ENCODE measurements at regions not wholly inside any gene's neighbourhood (a gene's known extent, or its start where the extent isn't known, plus 50 kb on each side); places are given as distances from the start of the nearest gene placed in this dataset.

- no peak overlapping the region for H3K27ac Mint-ChIP-seq
- no peak overlapping the region for H3K4me3 Mint-ChIP-seq
- H3K4me1 Mint-ChIP-seq = no peaks in the 10 kb centered on the region
- DNase-seq (no peak), ATAC-seq (no peak)
- H3K27me3 Mint-ChIP-seq = no peaks in the 10 kb centered on the region
- peaks cover 0 to 11% of the 10 kb centered on the region in 2 donors for H3K9me3 Mint-ChIP-seq
These were observed 125.0 kb upstream of the MSX1 start for GRCh38 chr4:4734425-4734824.

DNA sequence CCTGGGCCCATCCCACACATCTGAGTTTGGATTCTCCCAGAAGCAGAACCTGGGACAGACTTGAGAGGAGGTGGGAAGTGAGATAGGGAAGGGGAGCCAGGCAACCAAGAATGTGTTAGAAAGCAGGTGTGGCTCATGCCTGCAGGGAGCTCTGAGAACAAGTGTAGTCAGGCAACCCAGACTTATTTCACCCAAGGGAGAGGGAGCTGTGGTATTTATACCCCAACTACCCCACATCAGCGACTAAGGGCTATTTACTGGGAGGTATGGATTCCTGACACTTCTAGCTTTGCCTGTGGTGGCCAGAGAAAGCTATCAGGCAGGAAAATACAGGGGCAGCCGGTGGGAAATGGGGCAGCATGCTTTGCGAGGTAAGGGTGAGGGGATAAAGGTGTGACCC is 125.8 kb upstream of the MSX1 start:
- Mint-ChIP-seq H3K4me1 (no peaks in the 10 kb centered on the region), H3K27me3 (no peaks in the 10 kb centered on the region), H3K27ac (no peak overlapping the region), H3K4me3 (no peak overlapping the region), H3K9me3 (peaks cover 0 to 11% of the 10 kb centered on the region in 2 donors)
- ATAC-seq (no peak), DNase-seq (no peak)

GRCh38 chr4:4730249-4730648 is 129.2 kb upstream of the MSX1 start:
- no peaks in the 10 kb centered on the region for H3K27me3 Mint-ChIP-seq
- no peak overlapping the region for H3K4me3 Mint-ChIP-seq
- no peak overlapping the region for H3K27ac Mint-ChIP-seq
- no peak for ATAC-seq
- peaks cover 19 to 31% of the 10 kb centered on the region in 2 donors for H3K9me3 Mint-ChIP-seq
- H3K4me1 Mint-ChIP-seq = no peaks in the 10 kb centered on the region
- no peak for DNase-seq

DNA sequence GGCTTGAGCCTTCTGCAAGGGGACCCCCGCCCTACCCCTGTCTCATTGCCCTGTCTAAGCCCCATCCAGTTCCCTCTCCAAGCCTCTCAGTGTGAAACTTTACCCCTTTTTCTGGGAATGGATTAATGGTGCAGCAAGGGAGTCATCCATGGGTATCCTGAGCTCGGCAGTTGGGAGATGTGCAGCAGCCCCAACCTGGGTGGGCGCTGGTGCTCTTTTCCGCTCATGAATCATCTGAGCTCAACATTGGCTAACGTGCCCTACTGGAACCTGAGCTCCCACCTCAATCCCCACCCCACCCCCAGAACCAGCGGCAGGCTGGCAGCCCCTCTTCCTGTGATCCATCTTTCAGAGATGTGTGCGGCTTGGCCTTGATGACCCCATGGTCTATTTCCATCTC is 130.3 kb upstream of the MSX1 start:
- DNase-seq (no peak), ATAC-seq (no peak)
- peaks cover 20 to 35% of the 10 kb centered on the region in 2 donors for H3K9me3 Mint-ChIP-seq
- no peak overlapping the region for H3K27ac Mint-ChIP-seq
- no peaks in the 10 kb centered on the region for H3K4me1 Mint-ChIP-seq
- no peaks in the 10 kb centered on the region for H3K27me3 Mint-ChIP-seq
- H3K4me3 Mint-ChIP-seq = no peak overlapping the region

GRCh38 chr4:4727536-4727935 is 131.9 kb upstream of the MSX1 start:
- H3K4me1 Mint-ChIP-seq = no peaks in the 10 kb centered on the region
- no peaks in the 10 kb centered on the region for H3K27me3 Mint-ChIP-seq
- H3K9me3 Mint-ChIP-seq = peaks cover 23 to 39% of the 10 kb centered on the region in 2 donors
- H3K4me3 Mint-ChIP-seq = no peak overlapping the region
- DNase-seq = no peak
- no peak for ATAC-seq
- H3K27ac Mint-ChIP-seq = no peak overlapping the region

GRCh38 chr4:4726051-4726450 is 133.4 kb upstream of the MSX1 start:
- H3K4me1 Mint-ChIP-seq = no peaks in the 10 kb centered on the region
- DNase-seq (no peak), ATAC-seq (no peak)
- H3K27me3 Mint-ChIP-seq = no peaks in the 10 kb centered on the region
- no peak overlapping the region for H3K4me3 Mint-ChIP-seq
- no peak overlapping the region for H3K27ac Mint-ChIP-seq
- peaks cover 28 to 46% of the 10 kb centered on the region in 2 donors for H3K9me3 Mint-ChIP-seq

- Mint-ChIP-seq H3K4me3 (no peak overlapping the region), H3K27me3 (no peaks in the 10 kb centered on the region), H3K27ac (no peak overlapping the region), H3K4me1 (no peaks in the 10 kb centered on the region), H3K9me3 (peaks cover 28 to 46% of the 10 kb centered on the region in 2 donors)
- DNase-seq (no peak), ATAC-seq (no peak)
These were observed 135.1 kb upstream of the MSX1 start for GRCh38 chr4:4724321-4724720.

GRCh38 chr4:4721636-4722035 is 137.8 kb upstream of the MSX1 start:
- no peaks in the 10 kb centered on the region for H3K27me3 Mint-ChIP-seq
- DNase-seq = no peak
- no peak overlapping the region for H3K4me3 Mint-ChIP-seq
- H3K4me1 Mint-ChIP-seq = no peaks in the 10 kb centered on the region
- ATAC-seq = no peak
- H3K9me3 Mint-ChIP-seq = peaks cover 23 to 40% of the 10 kb centered on the region in 2 donors
- no peak overlapping the region for H3K27ac Mint-ChIP-seq

DNA sequence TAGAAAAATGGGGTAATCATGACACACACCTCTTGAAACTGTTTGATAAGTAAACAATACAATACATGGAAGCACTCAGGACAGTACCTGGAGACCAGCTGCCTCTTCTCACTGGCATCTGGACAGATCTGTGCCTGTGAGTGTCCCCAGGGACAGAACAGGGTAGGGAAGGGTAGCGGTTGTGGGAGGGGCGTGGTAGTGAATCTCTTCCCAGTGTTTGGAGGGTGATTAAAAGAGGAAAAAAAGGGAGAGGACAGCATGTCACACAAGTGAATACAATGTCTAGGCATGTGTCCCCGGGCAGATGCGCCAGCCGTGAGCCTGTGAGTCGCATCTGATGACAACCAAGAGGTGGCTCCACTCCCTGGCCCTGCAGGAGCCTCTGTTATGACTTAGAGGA is 138.8 kb upstream of the MSX1 start:
- Mint-ChIP-seq H3K27me3 (no peaks in the 10 kb centered on the region), H3K4me3 (no peak overlapping the region), H3K27ac (no peak overlapping the region), H3K9me3 (peaks cover 13 to 30% of the 10 kb centered on the region in 2 donors), H3K4me1 (no peaks in the 10 kb centered on the region)
- no peak for ATAC-seq
- DNase-seq = no peak

GRCh38 chr4:4719436-4719835 is 140.0 kb upstream of the MSX1 start:
- Mint-ChIP-seq H3K27ac (no peak overlapping the region), H3K27me3 (no peaks in the 10 kb centered on the region), H3K9me3 (peaks cover 8 to 23% of the 10 kb centered on the region in 2 donors), H3K4me1 (no peaks in the 10 kb centered on the region), H3K4me3 (no peak overlapping the region)
- ATAC-seq = no peak
- no peak for DNase-seq

DNA sequence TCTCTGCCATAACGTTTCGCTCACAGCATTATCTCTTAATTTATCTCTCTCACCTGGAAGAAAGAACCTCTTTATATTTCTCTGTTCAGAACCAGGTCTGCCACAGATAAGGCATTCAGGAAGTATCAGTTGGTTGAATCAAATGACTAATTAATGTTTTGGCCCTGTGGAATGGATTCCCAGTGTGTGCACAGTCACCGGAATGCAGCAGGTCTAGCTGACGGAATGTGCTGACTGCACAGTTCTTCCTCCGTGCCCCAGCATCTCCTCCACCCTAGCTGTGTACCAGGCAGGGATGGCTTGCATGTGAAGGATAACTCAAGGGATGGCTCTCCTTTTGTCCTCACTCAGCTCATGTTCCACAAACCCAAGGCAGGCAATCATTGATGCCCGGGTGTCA is 141.8 kb upstream of the MSX1 start:
- DNase-seq = no peak
- H3K27ac Mint-ChIP-seq = no peak overlapping the region
- H3K9me3 Mint-ChIP-seq = peaks cover 6 to 9% of the 10 kb centered on the region in 2 donors
- no peak overlapping the region for H3K4me3 Mint-ChIP-seq
- H3K27me3 Mint-ChIP-seq = no peaks in the 10 kb centered on the region
- no peak for ATAC-seq
- no peaks in the 10 kb centered on the region for H3K4me1 Mint-ChIP-seq

GRCh38 chr4:4714331-4714730 is 145.1 kb upstream of the MSX1 start:
- Mint-ChIP-seq H3K9me3 (peaks cover 0 to under 1% of the 10 kb centered on the region in 2 donors), H3K27me3 (no peaks in the 10 kb centered on the region), H3K27ac (no peak overlapping the region), H3K4me3 (no peak overlapping the region), H3K4me1 (no peaks in the 10 kb centered on the region)
- DNase-seq (no peak), ATAC-seq (no peak)

GRCh38 chr4:4712800-4713528 is 146.5 kb upstream of the MSX1 start:
- H3K27me3 Mint-ChIP-seq = no peaks in the 10 kb centered on the region
- H3K9me3 Mint-ChIP-seq = peaks cover 5 to 8% of the 10 kb centered on the region in 2 donors
- ATAC-seq (no peak), DNase-seq (no peak)
- no peak overlapping the region for H3K27ac Mint-ChIP-seq
- H3K4me1 Mint-ChIP-seq = no peaks in the 10 kb centered on the region
- H3K4me3 Mint-ChIP-seq = no peak overlapping the region

- Mint-ChIP-seq H3K4me1 (no peaks in the 10 kb centered on the region), H3K9me3 (peaks cover 5 to 8% of the 10 kb centered on the region in 2 donors), H3K27me3 (no peaks in the 10 kb centered on the region), H3K27ac (no peak overlapping the region), H3K4me3 (no peak overlapping the region)
- no peak for ATAC-seq
- DNase-seq = no peak
These were observed 147.6 kb upstream of the MSX1 start for GRCh38 chr4:4711902-4712301.

GRCh38 chr4:4709736-4710135 is 149.7 kb upstream of the MSX1 start:
- no peaks in the 10 kb centered on the region for H3K27me3 Mint-ChIP-seq
- ATAC-seq = no peak

DNA sequence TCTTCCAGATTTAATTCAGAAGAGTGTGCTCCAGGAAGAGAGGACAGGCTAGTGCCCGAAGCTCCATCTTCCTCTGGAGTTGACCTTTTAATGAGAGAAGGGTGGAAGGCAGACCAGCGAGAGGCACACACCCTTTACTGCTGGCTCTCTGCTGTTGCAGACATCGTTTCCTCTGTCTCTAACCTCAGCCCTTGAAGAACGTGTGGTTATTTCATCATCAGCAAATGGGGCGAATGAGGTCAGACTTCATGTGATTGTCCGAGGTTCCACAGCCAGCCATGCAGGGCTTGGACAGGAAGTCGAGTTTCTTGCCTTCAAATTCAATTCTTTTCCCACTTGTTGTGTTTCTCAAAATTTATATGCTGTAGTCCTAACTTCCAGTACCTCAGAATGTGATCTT is 155.2 kb upstream of the MSX1 start:
- ATAC-seq = no peak
- H3K4me3 Mint-ChIP-seq = no peak overlapping the region
- H3K9me3 Mint-ChIP-seq = peaks cover 5 to 7% of the 10 kb centered on the region in 2 donors
- H3K4me1 Mint-ChIP-seq = no peaks in the 10 kb centered on the region
- no peaks in the 10 kb centered on the region for H3K27me3 Mint-ChIP-seq
- DNase-seq = no peak
- H3K27ac Mint-ChIP-seq = no peak overlapping the region

More at GRCh38 chr4:4709736-4710135, 149.7 kb upstream of the MSX1 start:
- DNase-seq = no peak
- Mint-ChIP-seq H3K27ac (no peak overlapping the region), H3K4me3 (no peak overlapping the region), H3K9me3 (peaks cover 5 to 8% of the 10 kb centered on the region in 2 donors), H3K4me1 (no peaks in the 10 kb centered on the region)

DNA sequence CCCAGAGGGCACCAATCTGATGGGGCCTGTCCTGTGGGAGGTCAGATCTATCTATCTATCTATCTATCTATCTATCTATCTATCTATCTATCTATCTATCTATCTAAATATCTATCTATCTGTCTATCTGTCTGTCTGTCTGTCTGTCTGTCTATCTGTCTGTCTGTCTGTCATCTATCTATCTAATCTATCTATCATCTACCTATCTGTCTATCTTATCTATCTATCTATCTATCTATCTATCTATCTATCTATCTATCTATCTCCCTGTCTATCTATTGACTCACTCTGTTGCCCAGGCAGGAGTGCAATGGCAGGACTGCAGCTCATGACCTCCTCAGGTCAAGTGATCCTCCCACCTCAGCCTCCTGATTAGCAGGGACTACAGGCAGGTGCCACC is 155.7 kb upstream of the STX18 start:
- no peaks in the 10 kb centered on the region for H3K9me3 Mint-ChIP-seq
- H3K4me3 Mint-ChIP-seq = no peak overlapping the region
- peaks cover 8% of the 10 kb centered on the region for H3K4me1 Mint-ChIP-seq

More for the DNA sequence above, 155.7 kb upstream of the STX18 start:
- no peak for DNase-seq
- Mint-ChIP-seq H3K27ac (no peak overlapping the region), H3K27me3 (no peaks in the 10 kb centered on the region)
- no peak for ATAC-seq
